HG03139 (cell line): ENCODE measurements at regions not wholly inside any gene's neighbourhood (a gene's known extent, or its start where the extent isn't known, plus 50 kb on each side); places are given as distances from the start of the nearest gene placed in this dataset.

Source experiments
- ATAC-seq: cut with Tn5 transposase; IDR thresholded peaks from one replicate; pipeline ENCODE4 v1.9.1; 2021; ENCODE audit not compliant: unreplicated experiment

DNA sequence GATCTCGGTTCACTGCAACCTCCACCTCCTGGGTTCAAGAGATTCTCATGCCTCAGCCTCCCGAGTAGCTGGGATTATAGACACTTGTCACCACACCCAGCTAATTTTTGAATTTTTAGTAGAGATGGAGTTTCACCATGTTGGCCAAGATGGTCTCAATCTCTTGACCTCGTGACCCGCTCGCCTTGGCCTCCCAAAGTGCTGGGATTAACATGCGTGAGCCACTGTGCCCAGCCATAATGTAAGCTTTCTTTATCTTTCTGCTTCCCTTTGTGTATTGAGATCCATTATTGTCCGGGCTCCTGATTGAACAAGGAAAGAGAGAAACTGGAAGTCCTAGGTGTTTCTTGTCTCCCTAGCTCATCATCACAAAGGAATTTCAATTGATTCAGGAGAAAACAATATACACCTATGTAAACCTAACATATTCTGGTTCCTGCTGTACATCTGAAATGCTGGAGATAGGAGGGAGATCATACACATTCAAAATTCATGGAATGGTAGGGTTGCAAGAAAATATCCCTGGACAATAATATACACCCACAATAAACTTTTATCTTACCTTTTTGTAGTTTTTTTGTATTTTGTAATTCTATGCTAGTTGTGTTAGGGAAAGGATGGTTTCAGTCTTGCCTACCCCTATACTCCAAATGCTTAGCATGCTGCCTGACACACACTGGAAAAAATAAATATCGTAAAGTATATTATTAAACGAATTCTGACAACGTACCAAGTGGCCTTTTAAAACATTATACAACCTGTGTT, 194.4 kb upstream of the HS3ST1 start:
- ATAC-seq, result no peak

DNA sequence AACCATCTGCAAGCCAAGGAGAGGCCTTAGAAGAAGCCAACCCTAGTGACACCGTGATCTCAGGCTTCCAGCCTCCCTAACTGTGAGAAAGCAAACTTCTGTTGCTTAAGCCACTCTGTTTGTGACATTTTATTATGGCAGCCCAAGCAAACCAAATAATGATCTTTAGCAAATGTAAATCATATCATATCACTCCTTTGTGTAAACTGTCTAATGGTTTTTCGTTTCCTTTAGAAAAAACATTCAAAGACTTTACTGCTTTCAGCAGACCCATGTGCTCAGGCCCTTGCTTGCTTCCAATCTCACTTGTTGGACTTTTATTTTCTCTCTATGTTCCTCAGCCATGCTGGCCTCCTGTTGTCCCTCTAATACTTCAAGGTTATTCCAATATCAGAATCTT, 192.2 kb upstream of the HS3ST1 start:
- no peak for ATAC-seq

DNA sequence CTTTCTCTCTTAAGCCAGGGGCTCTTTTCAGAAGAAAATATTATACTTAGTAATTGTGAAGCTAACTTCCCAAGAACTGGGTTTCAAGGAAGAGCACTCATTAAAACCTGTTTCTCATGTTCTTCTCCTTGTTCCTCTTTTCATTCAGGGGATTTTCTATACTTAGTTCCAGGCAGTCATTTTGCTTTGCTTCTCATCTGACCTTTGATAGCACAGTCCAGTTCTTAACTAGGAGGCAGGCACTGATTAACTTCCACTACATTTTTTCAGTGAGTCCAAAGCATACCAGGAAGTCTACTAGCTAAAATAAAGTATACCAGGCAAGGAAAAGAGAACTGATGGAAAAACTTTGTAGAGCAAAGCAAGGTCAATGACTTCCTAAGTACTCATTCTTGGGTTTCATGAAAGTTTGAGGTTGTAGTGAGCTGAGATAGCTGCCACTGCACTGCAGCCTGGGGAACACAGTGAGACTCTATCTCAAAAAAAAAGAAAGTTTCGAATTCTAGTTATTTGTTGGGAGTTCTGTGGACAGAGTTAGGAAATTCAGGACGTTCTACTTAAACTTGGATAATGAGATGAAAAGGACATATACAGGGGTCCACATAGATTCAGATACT, 190.1 kb upstream of the HS3ST1 start:
- ATAC-seq, result no peak

DNA sequence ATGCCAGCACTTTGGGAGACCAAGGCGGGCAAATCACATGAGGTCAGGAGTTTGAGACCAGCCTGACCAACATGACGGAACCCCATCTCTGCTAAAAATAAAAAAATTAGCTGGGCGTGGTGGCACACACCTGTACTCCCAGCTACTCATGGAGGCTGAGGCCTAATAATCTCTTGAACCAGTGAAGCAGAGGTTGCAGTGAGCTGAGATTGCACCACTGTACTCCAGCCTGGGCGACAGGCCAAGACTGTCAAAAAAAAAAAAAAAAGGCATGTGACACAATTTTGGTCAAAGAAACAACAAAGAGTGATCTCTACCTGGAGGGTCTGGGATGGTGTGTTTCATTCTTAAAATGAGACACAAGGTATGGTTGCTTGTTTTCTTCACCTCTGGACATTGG, 188.2 kb upstream of the HS3ST1 start:
- no peak for ATAC-seq

DNA sequence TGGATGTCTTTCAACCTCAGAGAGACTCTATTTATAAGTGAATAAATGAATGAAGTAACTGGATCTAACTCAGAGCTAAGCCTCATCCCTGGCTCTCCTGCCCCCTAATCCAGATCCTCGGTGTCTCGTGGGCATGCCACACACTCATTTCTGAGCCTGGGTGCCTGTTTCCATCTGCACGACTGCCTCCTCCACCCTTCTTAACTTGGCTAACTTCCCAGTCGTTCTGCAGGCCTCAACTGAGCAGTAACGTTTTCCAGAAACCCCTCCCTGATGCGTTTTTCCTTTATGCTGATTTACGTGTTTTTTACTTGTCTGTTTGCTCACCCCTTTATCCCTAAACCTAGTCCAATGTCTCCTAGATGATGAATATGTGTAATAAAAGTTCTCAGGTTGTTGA, 186.9 kb upstream of the HS3ST1 start:
- no peak for ATAC-seq

DNA sequence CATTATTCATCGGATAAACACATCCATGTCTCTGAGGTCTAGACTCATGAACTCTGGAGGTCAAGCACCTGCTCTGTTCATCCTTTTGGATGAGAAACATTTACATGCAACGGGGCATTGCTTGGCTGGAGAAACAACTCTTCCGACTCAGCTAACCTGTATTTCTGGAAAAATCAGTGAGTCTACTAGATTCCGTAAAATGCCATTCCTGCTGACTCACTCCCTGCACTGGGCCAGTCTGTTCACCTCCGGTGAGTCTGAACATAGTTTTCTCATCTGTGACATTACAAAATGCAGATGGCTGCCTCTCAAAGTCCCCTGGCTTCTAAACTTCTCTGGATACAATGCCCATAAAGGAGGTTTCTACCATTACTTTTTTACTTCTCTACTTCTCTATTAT, 185.7 kb upstream of the HS3ST1 start:
- no peak for ATAC-seq

DNA sequence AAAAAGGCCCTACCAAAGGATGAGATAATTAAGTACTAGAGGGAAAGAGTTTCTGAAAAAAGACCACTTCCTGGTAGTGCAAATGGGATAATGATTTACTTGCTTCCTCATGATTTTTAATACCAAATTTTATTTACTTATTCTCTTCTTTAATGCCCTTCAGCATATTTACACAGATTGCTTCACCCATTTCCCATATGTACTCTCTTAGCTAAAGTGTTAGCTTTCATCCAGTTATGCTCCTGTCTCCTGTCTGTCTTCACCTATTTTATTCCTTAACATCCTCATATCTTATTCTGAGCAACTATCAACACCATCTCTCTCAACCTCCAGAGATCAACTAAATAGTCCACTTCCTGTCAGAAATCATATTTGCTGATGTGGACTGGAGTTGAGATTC, 183.2 kb upstream of the HS3ST1 start:
- no peak for ATAC-seq

DNA sequence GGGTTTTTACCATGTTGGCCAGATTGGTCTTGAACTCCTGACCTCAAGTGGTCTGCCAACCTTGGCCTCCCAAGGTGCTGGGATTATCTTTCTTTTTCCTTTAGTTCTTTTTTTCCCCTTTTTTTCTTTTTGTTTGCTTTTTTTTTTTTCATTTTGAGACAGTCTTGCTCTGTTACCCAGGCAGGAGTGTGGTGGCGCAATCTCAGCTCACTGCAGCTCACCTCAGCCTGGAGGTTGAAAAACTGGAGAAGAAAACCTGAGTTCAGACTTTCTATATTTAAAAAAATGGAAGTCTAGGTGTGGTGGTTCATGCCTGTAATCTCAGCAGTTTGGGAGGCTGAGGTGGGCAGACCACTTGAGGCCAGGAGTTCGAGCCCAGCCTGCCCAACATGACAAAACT, 181.1 kb upstream of the HS3ST1 start:
- no peak for ATAC-seq

DNA sequence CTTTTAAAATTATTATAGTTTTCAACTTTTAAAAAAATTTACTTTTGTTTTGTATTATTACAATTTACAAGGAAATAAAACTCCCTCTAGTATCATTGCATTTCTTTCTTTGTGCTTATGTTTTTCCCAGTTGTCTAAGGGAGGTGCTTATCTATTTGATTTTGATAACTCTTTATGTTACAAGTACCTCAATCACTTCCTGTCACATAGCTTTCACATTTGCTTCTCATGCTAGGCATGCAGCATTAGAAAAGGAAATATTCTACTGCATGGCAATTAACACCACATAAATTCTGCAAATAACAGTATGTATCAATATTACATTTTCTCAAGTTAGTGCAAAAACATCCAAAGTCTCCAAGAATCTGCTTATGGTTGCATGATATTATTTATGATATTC, 180.3 kb upstream of the HS3ST1 start:
- ATAC-seq, result no peak

GRCh38 chr4:11606078-11606477, 177.4 kb upstream of the HS3ST1 start:
- ATAC-seq, result no peak

GRCh38 chr4:11605597-11605996, 176.9 kb upstream of the HS3ST1 start:
- ATAC-seq, result no peak

DNA sequence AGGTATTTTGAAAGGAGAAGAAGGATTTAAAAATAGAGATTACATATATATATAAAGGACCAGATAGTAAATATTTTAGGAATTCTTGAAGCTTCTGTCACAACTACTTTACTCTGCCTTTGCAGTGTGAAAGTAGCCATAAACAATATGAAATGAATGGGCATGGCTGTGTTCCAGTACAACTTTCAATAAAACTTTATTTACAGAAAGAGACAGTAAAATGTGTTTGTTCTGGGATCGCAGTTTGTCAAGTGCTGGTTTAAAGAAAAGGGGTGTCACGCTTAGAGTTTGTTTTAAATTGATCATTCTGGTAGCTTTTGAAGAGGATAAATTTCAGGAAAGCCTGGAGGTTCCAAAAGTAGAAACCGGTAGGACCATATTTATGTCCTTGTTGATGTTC, 176.1 kb upstream of the HS3ST1 start:
- no peak for ATAC-seq

- no peak for ATAC-seq
These were observed 175.0 kb upstream of the HS3ST1 start for GRCh38 chr4:11603591-11604194.

GRCh38 chr4:11602606-11603340, 174.1 kb upstream of the HS3ST1 start:
- no peak for ATAC-seq

GRCh38 chr4:11599064-11599463, 170.4 kb upstream of the HS3ST1 start:
- no peak for ATAC-seq

- ATAC-seq, result no peak
These were observed 169.9 kb upstream of the HS3ST1 start for GRCh38 chr4:11598591-11598990.

GRCh38 chr4:11597506-11597905, 168.8 kb upstream of the HS3ST1 start:
- ATAC-seq, result no peak

DNA sequence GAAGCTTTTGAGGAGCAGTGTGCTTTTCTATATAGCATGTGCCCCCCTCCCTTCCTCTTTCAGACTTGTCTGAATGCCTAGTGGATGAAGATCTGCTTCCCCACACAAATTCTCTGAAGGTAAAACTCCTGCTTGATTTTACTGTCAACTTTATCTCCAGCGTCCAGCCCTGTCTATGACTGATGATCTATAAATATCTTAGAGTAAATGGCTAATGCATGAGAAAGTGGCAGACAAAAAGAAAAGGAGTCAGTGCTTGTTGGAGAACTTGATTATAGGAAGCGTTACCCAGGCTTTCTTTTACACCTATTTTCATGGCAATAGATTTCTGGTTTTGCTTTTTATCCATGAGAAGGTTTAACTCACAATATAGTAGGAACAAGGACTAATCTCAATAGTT, 168.3 kb upstream of the HS3ST1 start:
- no peak for ATAC-seq

- no peak for ATAC-seq
These were observed 165.0 kb upstream of the HS3ST1 start for GRCh38 chr4:11593576-11594116.

DNA sequence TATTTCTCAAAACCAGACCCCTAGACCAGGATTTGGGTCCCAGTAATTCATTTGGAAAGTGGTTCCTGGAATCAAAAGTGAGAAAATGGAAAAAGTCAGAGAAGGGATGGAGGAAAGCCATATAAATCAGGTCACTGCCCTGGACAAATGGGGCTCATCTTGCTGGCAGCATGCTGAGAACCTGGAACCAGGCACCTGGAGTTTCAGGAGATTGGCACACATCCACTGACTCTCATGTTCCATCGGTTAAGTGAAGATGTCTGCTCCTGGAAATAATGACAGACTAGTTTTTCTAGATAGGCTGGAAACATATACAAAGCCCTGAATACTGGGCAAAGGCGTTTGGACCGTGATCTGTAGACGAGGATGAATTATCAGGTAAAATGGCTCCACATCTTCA, 163.6 kb upstream of the HS3ST1 start:
- ATAC-seq, result no peak

- no peak for ATAC-seq
These were observed 161.4 kb upstream of the HS3ST1 start for GRCh38 chr4:11590132-11590531.

GRCh38 chr4:11589676-11590075, 161.0 kb upstream of the HS3ST1 start:
- no peak for ATAC-seq
